Stimulated activated CD8-positive, alpha-beta memory T cell treated with anti-CD3 and anti-CD28 coated beads, Interleukin-7, amount 100 ng/mL, for 24 hours (primary cell): ENCODE measurements at regions not wholly inside any gene's neighbourhood (a gene's known extent, or its start where the extent isn't known, plus 50 kb on each side); places are given as distances from the start of the nearest gene placed in this dataset.
"Not testable (repeated sequence)": the region's sequence is repeated elsewhere in the genome, so short reads cannot be mapped to it uniquely, and the experiment has no call there.

ENCODE experiments used
- DNase-seq: peaks from one replicate; pipeline ENCODE4 v3.0.0-alpha.2; 2020; ENCODE audit warnings: low read depth

DNA sequence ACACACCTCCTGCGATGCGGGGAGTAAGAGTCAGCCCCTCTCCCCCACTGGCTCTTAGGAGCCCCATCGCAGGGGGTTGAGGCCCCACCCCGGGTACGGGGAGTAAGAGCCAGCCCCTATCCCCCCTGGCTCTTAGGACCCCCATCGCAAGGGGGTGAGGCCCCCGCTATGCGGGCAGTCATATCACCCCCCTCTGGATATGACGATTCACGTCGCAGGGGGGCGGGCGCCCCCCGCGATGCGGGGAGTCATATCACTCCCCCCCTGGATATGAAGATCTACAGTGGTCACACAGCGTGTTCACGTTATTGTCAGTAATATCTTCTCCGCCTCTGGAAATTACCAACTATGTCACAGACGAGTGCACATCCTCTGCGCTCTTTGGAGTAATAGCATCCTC, 61.1 kb downstream of the DEFB131A start:
- DNase-seq, result not testable (repeated sequence)

- not testable (repeated sequence) for DNase-seq
These were observed 62.5 kb downstream of the DEFB131A start for GRCh38 chr4:9506672-9507071.

GRCh38 chr4:9512941-9513340, 68.7 kb downstream of the DEFB131A start:
- not testable (repeated sequence) for DNase-seq

DNA sequence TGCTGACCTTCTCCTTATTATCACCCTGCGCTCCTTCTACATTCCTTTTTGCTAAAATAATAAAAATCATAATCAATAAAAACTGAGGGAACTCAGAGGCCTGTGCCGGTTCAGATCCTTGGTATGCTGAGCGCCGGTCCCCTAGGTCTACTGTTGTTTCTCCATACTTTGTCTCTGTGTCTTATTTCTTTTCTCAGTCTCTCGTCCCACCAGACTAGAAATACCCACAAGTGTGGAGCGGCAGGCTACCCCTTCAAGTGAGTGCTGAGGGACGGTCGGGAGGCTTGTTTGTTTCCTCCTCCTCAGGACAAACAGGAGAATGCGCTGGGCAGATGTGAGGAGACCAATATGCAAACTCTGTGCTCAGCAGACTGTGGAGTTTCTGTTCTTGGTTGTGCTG, 75.4 kb downstream of the DEFB131A start:
- not testable (repeated sequence) for DNase-seq

GRCh38 chr4:9522903-9523302, 78.7 kb downstream of the DEFB131A start:
- DNase-seq, result not testable (repeated sequence)

GRCh38 chr4:9524406-9524805, 80.2 kb downstream of the DEFB131A start:
- DNase-seq, result not testable (repeated sequence)

GRCh38 chr4:9532134-9532862, 88.1 kb downstream of the DEFB131A start:
- DNase-seq, result peak; percentile 40

- not testable (repeated sequence) for DNase-seq
These were observed 88.6 kb downstream of the DEFB131A start for GRCh38 chr4:9532863-9533192.

- not testable (repeated sequence) for DNase-seq
These were observed 92.9 kb downstream of the DEFB131A start for GRCh38 chr4:9537101-9537500.

DNA sequence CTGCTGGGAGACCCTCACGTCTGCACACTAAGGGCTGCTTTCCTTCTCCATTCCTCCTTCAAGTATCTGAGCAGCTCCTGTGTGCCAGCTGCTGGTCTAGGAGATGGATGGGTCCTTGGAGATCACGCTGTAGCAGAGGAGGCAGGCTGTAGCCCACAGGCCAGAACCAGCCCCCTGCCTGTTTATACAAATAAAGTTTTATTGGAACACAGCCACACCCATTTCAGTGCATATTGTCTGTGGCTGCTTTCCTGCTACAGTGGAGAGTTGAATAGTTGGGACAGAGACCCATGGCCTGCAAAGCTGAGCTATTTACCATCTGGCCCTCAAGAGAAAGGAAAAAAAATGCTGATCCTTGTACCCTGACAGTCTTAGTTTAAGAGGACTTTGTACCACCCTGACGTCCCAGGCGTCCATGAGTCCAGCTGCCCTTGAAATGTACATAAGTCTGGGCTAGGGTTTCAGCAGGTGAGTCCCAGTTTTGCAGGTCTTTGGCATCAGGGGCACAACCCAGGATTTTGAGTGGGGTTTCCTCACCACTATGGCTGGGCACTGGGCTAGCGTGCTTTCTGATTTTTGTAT, 95.8 kb downstream of the DEFB131A start:
- not testable (repeated sequence) for DNase-seq

- not testable (repeated sequence) for DNase-seq
These were observed 97.2 kb downstream of the DEFB131A start for GRCh38 chr4:9541388-9541915.

GRCh38 chr4:9544851-9545250, 100.6 kb downstream of the DEFB131A start:
- DNase-seq, result not testable (repeated sequence)

GRCh38 chr4:9547470-9547869, 103.3 kb downstream of the DEFB131A start:
- DNase-seq, result not testable (repeated sequence)

- not testable (repeated sequence) for DNase-seq
These were observed 111.9 kb downstream of the DEFB131A start for GRCh38 chr4:9556076-9556475.

DNA sequence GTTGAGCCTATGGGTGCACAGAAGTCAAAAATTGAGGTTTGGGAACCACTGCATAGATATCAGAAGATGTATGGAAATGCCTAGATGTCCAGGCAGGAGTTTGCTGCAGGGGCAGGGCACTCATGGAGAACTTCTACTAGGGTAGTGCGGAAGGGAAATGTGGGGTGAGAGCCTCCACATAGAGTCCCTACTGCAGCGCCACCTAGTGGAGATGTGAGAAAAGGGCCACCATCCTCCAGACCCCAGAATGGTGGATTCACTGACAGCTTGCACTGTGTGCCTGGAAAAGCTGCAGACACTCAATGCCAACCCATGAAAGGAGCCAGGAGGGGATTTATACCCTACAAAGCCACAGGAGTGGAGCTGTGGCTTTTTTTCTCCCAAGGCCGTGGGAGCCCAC, 133.7 kb downstream of the DEFB131A start:
- not testable (repeated sequence) for DNase-seq

DNA sequence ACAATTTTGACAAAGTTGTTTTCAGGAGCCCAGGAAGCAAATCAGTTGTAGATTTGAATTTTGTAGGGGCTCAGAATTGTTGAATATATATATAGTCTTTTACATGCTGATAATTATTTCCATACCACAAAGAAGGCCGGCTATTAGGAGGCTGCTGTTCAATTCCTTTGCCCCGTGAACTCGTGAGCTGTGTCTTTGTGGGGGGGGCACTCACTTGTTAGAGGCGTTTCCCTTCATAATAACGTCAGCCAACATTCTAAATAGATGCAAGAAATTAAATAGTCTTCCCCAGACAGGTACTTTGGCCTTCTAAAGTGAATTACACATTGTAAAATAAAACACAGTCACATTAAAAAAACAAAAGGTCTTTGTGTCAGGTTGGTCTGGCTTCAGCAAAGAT, 138.7 kb downstream of the DEFB131A start:
- not testable (repeated sequence) for DNase-seq

DNA sequence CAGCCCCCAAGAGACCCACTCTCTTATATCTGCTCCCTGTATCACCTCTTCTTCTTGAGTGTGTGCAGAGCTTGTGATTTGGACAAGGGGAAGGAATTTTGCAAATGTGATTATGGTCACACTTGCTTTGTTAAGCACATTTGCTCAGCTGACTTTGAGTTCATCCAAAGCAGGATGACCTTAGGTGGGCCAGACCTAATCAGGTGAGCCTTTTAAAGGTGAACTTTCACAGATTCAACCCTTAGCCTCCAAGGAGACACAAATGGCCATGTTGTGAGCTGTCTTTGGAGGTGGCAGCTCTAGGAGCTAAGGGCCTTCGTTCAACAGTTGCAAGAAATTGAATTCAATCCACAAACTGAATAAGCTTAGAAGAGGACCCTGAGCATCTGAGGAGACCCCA, 147.8 kb downstream of the DEFB131A start:
- DNase-seq, result no peak

DNA sequence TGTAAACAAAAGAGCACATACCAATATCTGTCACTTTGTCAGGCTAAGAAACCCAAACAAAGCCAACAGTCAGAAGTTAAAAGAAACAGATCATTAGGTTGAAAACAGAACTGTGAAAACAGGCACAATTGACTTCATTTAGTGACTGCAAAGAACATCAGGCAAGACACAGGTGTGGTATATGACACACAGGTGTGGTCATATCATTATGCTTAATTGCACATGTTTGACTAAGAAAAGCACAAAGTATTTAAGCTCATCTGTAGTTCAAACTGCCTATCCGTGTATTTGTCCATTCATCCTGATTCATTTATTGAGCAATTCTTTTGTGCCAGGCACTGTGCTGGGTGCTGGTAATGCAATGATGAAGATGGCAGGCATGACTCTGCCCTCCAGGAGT, 150.7 kb downstream of the DEFB131A start:
- no peak for DNase-seq

GRCh38 chr4:9595531-9595930, 151.3 kb downstream of the DEFB131A start:
- not testable (repeated sequence) for DNase-seq

DNA sequence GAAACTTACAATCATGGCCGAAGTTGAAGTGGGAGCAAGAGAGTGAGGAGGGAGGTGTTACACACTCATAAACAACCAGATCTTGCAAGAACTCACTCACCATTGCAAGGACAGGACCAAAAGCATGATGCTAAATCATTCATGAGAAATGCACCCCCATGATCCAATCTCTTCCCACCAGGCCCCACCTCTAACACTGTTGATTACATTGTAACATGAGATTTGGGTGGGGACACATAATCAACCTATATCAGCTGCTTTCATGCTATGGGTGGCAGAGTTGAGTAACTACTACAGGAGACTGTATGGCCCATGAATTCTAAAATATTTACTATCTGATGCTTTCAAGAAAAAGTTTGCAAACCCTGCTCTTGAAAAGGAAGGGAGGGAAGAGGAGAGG, 155.1 kb downstream of the DEFB131A start:
- DNase-seq, result no peak

GRCh38 chr4:9600246-9600645, 156.0 kb downstream of the DEFB131A start:
- DNase-seq, result no peak

GRCh38 chr4:9602389-9602914, 158.2 kb downstream of the DEFB131A start:
- no peak for DNase-seq
